Neural progenitor cell (in vitro differentiated cells): ENCODE measurements at regions not wholly inside any gene's neighbourhood (a gene's known extent, or its start where the extent isn't known, plus 50 kb on each side); places are given as distances from the start of the nearest gene placed in this dataset.

Experiments
- CTCF ChIP-seq: fragments of 200-600 bp; sonication (generic); IDR thresholded peaks from 2 replicates; pipeline ENCODE4 v1.5.1; 2017; ENCODE audit warnings: antibody characterized with exemption, mild to moderate bottlenecking
- EZH2 ChIP-seq: fragments of 200-600 bp; sonication (generic); IDR thresholded peaks from 2 replicates; pipeline ENCODE4 v1.6.1; 2017; ENCODE audit warnings: antibody characterized with exemption, mild to moderate bottlenecking, moderate library complexity
- EZH2phosphoT487 ChIP-seq: fragments of 200-600 bp; sonication (generic); IDR thresholded peaks from 2 replicates; pipeline ENCODE4 v1.6.1; 2017; ENCODE audit warnings: antibody characterized with exemption

- TF ChIP-seq EZH2: no peak
- no peak for TF ChIP-seq CTCF
- TF ChIP-seq EZH2phosphoT487: no peak
Observed at GRCh38 chr14:29421156-29421728, 506.4 kb downstream of the PRKD1 start.
